NCI-H1092 treated with DMSO at 0.1 percent for 48 hours (cell line): ENCODE measurements at regions not wholly inside any gene's neighbourhood (a gene's known extent, or its start where the extent isn't known, plus 50 kb on each side); places are given as distances from the start of the nearest gene placed in this dataset.

Experiments used
- DNase-seq: peaks from one replicate; lab custom pipeline; 2025; lab: John Stamatoyannopoulos, UW

GRCh38 chr13:61030445-61030844, 385.2 kb downstream of the PCDH20 start:
- DNase-seq = no peak

GRCh38 chr13:61029064-61029463, 386.6 kb downstream of the PCDH20 start:
- DNase-seq = no peak

GRCh38 chr13:61024046-61024445, 391.6 kb downstream of the PCDH20 start:
- no peak for DNase-seq

GRCh38 chr13:61021838-61022237, 393.8 kb downstream of the PCDH20 start:
- no peak for DNase-seq

- no peak for DNase-seq
Observed at GRCh38 chr13:61013796-61014195, 401.9 kb downstream of the PCDH20 start.

- DNase-seq = no peak
Observed at GRCh38 chr13:61010358-61010757, 405.3 kb downstream of the PCDH20 start.

GRCh38 chr13:61002686-61003085, 413.0 kb downstream of the PCDH20 start:
- no peak for DNase-seq

- no peak for DNase-seq
Observed at GRCh38 chr13:60990032-60990733, 425.5 kb downstream of the PCDH20 start.

GRCh38 chr13:60986301-60986700, 429.3 kb downstream of the PCDH20 start:
- no peak for DNase-seq

GRCh38 chr13:60981407-60981806, 434.2 kb downstream of the PCDH20 start:
- no peak for DNase-seq

GRCh38 chr13:60976367-60976766, 439.3 kb downstream of the PCDH20 start:
- DNase-seq = no peak

GRCh38 chr13:60974296-60974695, 441.4 kb downstream of the PCDH20 start:
- no peak for DNase-seq

GRCh38 chr13:60973529-60973928, 442.1 kb downstream of the PCDH20 start:
- no peak for DNase-seq

GRCh38 chr13:60970736-60971135, 444.9 kb downstream of the PCDH20 start:
- no peak for DNase-seq

GRCh38 chr13:60969656-60970055, 446.0 kb downstream of the PCDH20 start:
- no peak for DNase-seq

GRCh38 chr13:60959427-60959826, 456.2 kb downstream of the PCDH20 start:
- no peak for DNase-seq

- no peak for DNase-seq
Observed at GRCh38 chr13:60957816-60958215, 457.8 kb downstream of the PCDH20 start.

GRCh38 chr13:60945396-60945795, 470.3 kb downstream of the PCDH20 start:
- no peak for DNase-seq

GRCh38 chr13:60944863-60945262, 470.8 kb downstream of the PCDH20 start:
- DNase-seq = no peak

GRCh38 chr13:60944016-60944415, 471.6 kb downstream of the PCDH20 start:
- DNase-seq = no peak

GRCh38 chr13:60936281-60936680, 479.4 kb downstream of the PCDH20 start:
- no peak for DNase-seq

- DNase-seq = no peak
Observed at GRCh38 chr13:60933638-60934037, 482.0 kb downstream of the PCDH20 start.

- no peak for DNase-seq
Observed at GRCh38 chr13:60931858-60932546, 483.6 kb downstream of the PCDH20 start.

GRCh38 chr13:60925686-60926085, 490.0 kb downstream of the PCDH20 start:
- DNase-seq = no peak
